Stimulated activated memory B cell treated with anti-CD40 and anti-IgM and Interleukin-4, amounts not matched to agents 10 μg/mL and 1 μg/mL and 100 μg/mL, for 72 hours (primary cell): ENCODE measurements at regions not wholly inside any gene's neighbourhood (a gene's known extent, or its start where the extent isn't known, plus 50 kb on each side); places are given as distances from the start of the nearest gene placed in this dataset.
"Not testable (repeated sequence)": the region's sequence is repeated elsewhere in the genome, so short reads cannot be mapped to it uniquely, and the experiment has no call there.

Source experiments
- ATAC-seq: fragments of 150-1000 bp; cut with Tn5 transposase; 2 replicates; pipeline ENCODE4 v1.10.0; 2021
- H3K27ac Mint-ChIP-seq: one replicate; pipeline ENCODE4 v1.8.0; 2022; ENCODE audit warnings: mild to moderate bottlenecking, mixed read lengths
- H3K27me3 Mint-ChIP-seq: one replicate; pipeline ENCODE4 v1.8.0; 2022; ENCODE audit warnings: mixed read lengths
- H3K36me3 Mint-ChIP-seq: one replicate; pipeline ENCODE4 v1.8.0; 2022; ENCODE audit warnings: mixed read lengths
- H3K4me1 Mint-ChIP-seq: one replicate; pipeline ENCODE4 v1.8.0; 2022; ENCODE audit warnings: mixed read lengths
- H3K4me3 Mint-ChIP-seq: one replicate; pipeline ENCODE4 v1.8.0; 2022; ENCODE audit warnings: mild to moderate bottlenecking, moderate library complexity, mixed read lengths
- H3K9me3 Mint-ChIP-seq: one replicate; pipeline ENCODE4 v1.8.0; 2022; ENCODE audit warnings: mixed read lengths

- H3K27me3 Mint-ChIP-seq, result no peaks in the 10 kb centered on the region
- no peak overlapping the region for H3K27ac Mint-ChIP-seq
- no peaks in the 10 kb centered on the region for H3K36me3 Mint-ChIP-seq
- ATAC-seq, result no peak
- H3K4me3 Mint-ChIP-seq, result no peak overlapping the region
- H3K4me1 Mint-ChIP-seq, result no peaks in the 10 kb centered on the region
- no peaks in the 10 kb centered on the region for H3K9me3 Mint-ChIP-seq
Measured at GRCh38 chr21:19490481-19490880, 1086.9 kb upstream of the TMPRSS15 start.

GRCh38 chr21:19493437-19494241 lies 1090.1 kb upstream of the TMPRSS15 start:
- not testable (repeated sequence) for H3K27me3 Mint-ChIP-seq, H3K4me1 Mint-ChIP-seq, ATAC-seq, H3K36me3 Mint-ChIP-seq, H3K9me3 Mint-ChIP-seq, H3K27ac Mint-ChIP-seq, H3K4me3 Mint-ChIP-seq

- Mint-ChIP-seq H3K36me3 (no peaks in the 10 kb centered on the region), H3K4me1 (no peaks in the 10 kb centered on the region), H3K4me3 (no peak overlapping the region), H3K27me3 (no peaks in the 10 kb centered on the region), H3K27ac (no peak overlapping the region), H3K9me3 (peaks cover 6% of the 10 kb centered on the region)
- ATAC-seq, result no peak
Measured at GRCh38 chr21:19501115-19501514, 1097.5 kb upstream of the TMPRSS15 start.

GRCh38 chr21:19507682-19508260 lies 1104.2 kb upstream of the TMPRSS15 start:
- Mint-ChIP-seq H3K4me3 (no peak overlapping the region), H3K27me3 (no peaks in the 10 kb centered on the region), H3K9me3 (peaks cover 3% of the 10 kb centered on the region), H3K36me3 (no peaks in the 10 kb centered on the region), H3K4me1 (no peaks in the 10 kb centered on the region), H3K27ac (no peak overlapping the region)
- ATAC-seq, result no peak

- no peak overlapping the region for H3K27ac Mint-ChIP-seq
- H3K9me3 Mint-ChIP-seq, result peaks cover 3% of the 10 kb centered on the region
- no peaks in the 10 kb centered on the region for H3K4me1 Mint-ChIP-seq
- H3K27me3 Mint-ChIP-seq, result no peaks in the 10 kb centered on the region
- H3K4me3 Mint-ChIP-seq, result no peak overlapping the region
- H3K36me3 Mint-ChIP-seq, result no peaks in the 10 kb centered on the region
- no peak for ATAC-seq
Measured at GRCh38 chr21:19508442-19508841, 1104.9 kb upstream of the TMPRSS15 start.

GRCh38 chr21:19508844-19509243 lies 1105.3 kb upstream of the TMPRSS15 start:
- no peak overlapping the region for H3K4me3 Mint-ChIP-seq
- H3K4me1 Mint-ChIP-seq, result no peaks in the 10 kb centered on the region
- H3K36me3 Mint-ChIP-seq, result no peaks in the 10 kb centered on the region
- H3K27me3 Mint-ChIP-seq, result no peaks in the 10 kb centered on the region
- peaks cover 3% of the 10 kb centered on the region for H3K9me3 Mint-ChIP-seq
- no peak overlapping the region for H3K27ac Mint-ChIP-seq
- ATAC-seq, result no peak

GRCh38 chr21:19510057-19510456 lies 1106.5 kb upstream of the TMPRSS15 start:
- Mint-ChIP-seq H3K27ac (no peak overlapping the region), H3K27me3 (no peaks in the 10 kb centered on the region), H3K4me1 (no peaks in the 10 kb centered on the region), H3K4me3 (no peak overlapping the region), H3K36me3 (no peaks in the 10 kb centered on the region), H3K9me3 (peaks cover 3% of the 10 kb centered on the region)
- ATAC-seq, result no peak

GRCh38 chr21:19510653-19511052 lies 1107.1 kb upstream of the TMPRSS15 start:
- Mint-ChIP-seq H3K9me3 (peaks cover 3% of the 10 kb centered on the region), H3K36me3 (no peaks in the 10 kb centered on the region), H3K4me3 (no peak overlapping the region), H3K4me1 (no peaks in the 10 kb centered on the region), H3K27me3 (no peaks in the 10 kb centered on the region), H3K27ac (no peak overlapping the region)
- ATAC-seq, result no peak

- Mint-ChIP-seq H3K27ac (no peak overlapping the region), H3K27me3 (no peaks in the 10 kb centered on the region), H3K9me3 (peaks cover 3% of the 10 kb centered on the region), H3K4me3 (no peak overlapping the region), H3K36me3 (no peaks in the 10 kb centered on the region), H3K4me1 (no peaks in the 10 kb centered on the region)
- no peak for ATAC-seq
Measured at GRCh38 chr21:19522381-19522780, 1118.8 kb upstream of the TMPRSS15 start.

- Mint-ChIP-seq H3K9me3 (peaks cover 3% of the 10 kb centered on the region), H3K36me3 (no peaks in the 10 kb centered on the region), H3K4me1 (no peaks in the 10 kb centered on the region), H3K27me3 (no peaks in the 10 kb centered on the region), H3K27ac (no peak overlapping the region), H3K4me3 (no peak overlapping the region)
- no peak for ATAC-seq
Measured at GRCh38 chr21:19523061-19523460, 1119.5 kb upstream of the TMPRSS15 start.

- Mint-ChIP-seq H3K4me3 (no peak overlapping the region), H3K27ac (no peak overlapping the region), H3K4me1 (no peaks in the 10 kb centered on the region), H3K36me3 (no peaks in the 10 kb centered on the region), H3K27me3 (no peaks in the 10 kb centered on the region), H3K9me3 (peaks cover 3% of the 10 kb centered on the region)
- ATAC-seq, result no peak
Measured at GRCh38 chr21:19523746-19524145, 1120.2 kb upstream of the TMPRSS15 start.

GRCh38 chr21:19529031-19529430 lies 1125.4 kb upstream of the TMPRSS15 start:
- Mint-ChIP-seq H3K27ac (no peak overlapping the region), H3K36me3 (no peaks in the 10 kb centered on the region), H3K27me3 (no peaks in the 10 kb centered on the region), H3K9me3 (peaks cover 6% of the 10 kb centered on the region), H3K4me1 (no peaks in the 10 kb centered on the region), H3K4me3 (no peak overlapping the region)
- ATAC-seq, result no peak

GRCh38 chr21:19535356-19535755 lies 1131.8 kb upstream of the TMPRSS15 start:
- no peak for ATAC-seq
- Mint-ChIP-seq H3K4me1 (no peaks in the 10 kb centered on the region), H3K9me3 (peaks cover 3% of the 10 kb centered on the region), H3K4me3 (no peak overlapping the region), H3K27me3 (no peaks in the 10 kb centered on the region), H3K27ac (no peak overlapping the region), H3K36me3 (no peaks in the 10 kb centered on the region)

GRCh38 chr21:19537116-19537515 lies 1133.5 kb upstream of the TMPRSS15 start:
- H3K27ac Mint-ChIP-seq, result no peak overlapping the region
- no peaks in the 10 kb centered on the region for H3K9me3 Mint-ChIP-seq
- H3K36me3 Mint-ChIP-seq, result no peaks in the 10 kb centered on the region
- H3K4me1 Mint-ChIP-seq, result no peaks in the 10 kb centered on the region
- H3K4me3 Mint-ChIP-seq, result no peak overlapping the region
- H3K27me3 Mint-ChIP-seq, result no peaks in the 10 kb centered on the region
- no peak for ATAC-seq

GRCh38 chr21:19540287-19540686 lies 1136.7 kb upstream of the TMPRSS15 start:
- Mint-ChIP-seq H3K4me1 (no peaks in the 10 kb centered on the region), H3K27me3 (no peaks in the 10 kb centered on the region), H3K36me3 (no peaks in the 10 kb centered on the region), H3K4me3 (no peak overlapping the region), H3K9me3 (peaks cover 11% of the 10 kb centered on the region), H3K27ac (no peak overlapping the region)
- no peak for ATAC-seq

- peaks cover 14% of the 10 kb centered on the region for H3K9me3 Mint-ChIP-seq
- ATAC-seq, result no peak
- H3K36me3 Mint-ChIP-seq, result no peaks in the 10 kb centered on the region
- no peak overlapping the region for H3K4me3 Mint-ChIP-seq
- H3K27ac Mint-ChIP-seq, result no peak overlapping the region
- no peaks in the 10 kb centered on the region for H3K27me3 Mint-ChIP-seq
- H3K4me1 Mint-ChIP-seq, result no peaks in the 10 kb centered on the region
Measured at GRCh38 chr21:19541602-19542001, 1138.0 kb upstream of the TMPRSS15 start.
